Right lobe of liver (tissue), 6 donors: ENCODE measurements at regions not wholly inside any gene's neighbourhood (a gene's known extent, or its start where the extent isn't known, plus 50 kb on each side); places are given as distances from the start of the nearest gene placed in this dataset.

Source experiments
- ATAC-seq, 4 donors: fragments of 200-7000 bp; cut with Tn5 transposase; one replicate each; pipeline ENCODE4 v1.9.1; 2020; ENCODE audit warnings: mild to moderate bottlenecking in 4 of 4, moderate library complexity in 4 of 4
- DNase-seq, 3 donors: peaks; one replicate each; pipeline ENCODE4 v3.0.0-alpha.2; 2020
- H3K27ac ChIP-seq, 3 donors: fragments of 200-600 bp; one replicate each; pipeline ENCODE4 v1.8.0; 2022
- H3K27me3 ChIP-seq, 2 donors: fragments of 200-600 bp; one replicate each; pipeline ENCODE4 v1.8.0; 2022
- H3K36me3 ChIP-seq, 4 donors: fragments of 200-600 bp; sonication (generic) in 1 of 4; one replicate each; pipeline versions ENCODE4 v1.5.1 to v1.8.0; 2017 to 2022; ENCODE audit warnings: control low read depth in 1 of 4
- H3K4me1 ChIP-seq, 4 donors: fragments of 200-600 bp; sonication (generic) in 1 of 4; one replicate each; pipeline versions ENCODE4 v1.5.1 to v1.8.0; 2017 to 2022; ENCODE audit warnings: control low read depth in 1 of 4
- H3K4me3 ChIP-seq, 3 donors: fragments of 200-600 bp; one replicate each; pipeline ENCODE4 v1.8.0; 2022
- H3K9me3 ChIP-seq, 4 donors: fragments of 200-600 bp; sonication (generic) in 1 of 4; one replicate each; pipeline versions ENCODE4 v1.5.1 to v1.8.0; 2017 to 2022; ENCODE audit warnings: control low read depth in 1 of 4
- CTCF ChIP-seq, 4 donors: fragments of 200-600 bp in 3 of 4; fragments of 450-650 bp in 1 of 4; IDR thresholded peaks; one replicate each; pipeline versions ENCODE4 v1.5.1 to v1.8.0; 2016 to 2022; ENCODE audit warnings: antibody characterized with exemption in 4 of 4, mild to moderate bottlenecking in 2 of 4
- POLR2A ChIP-seq: fragments of 450-650 bp; IDR thresholded peaks from one replicate; pipeline ENCODE4 v1.6.1; 2017; ENCODE audit warnings: antibody characterized with exemption, mild to moderate bottlenecking
- WGBS: methylation state at CpG from one replicate; pipeline ENCODE4 v1.1.6; 2018; ENCODE audit warnings: low coverage, low lambda C conversion rate; ENCODE audit not compliant: insufficient coverage; ENCODE audit errors: missing lambda C conversion rate; 5-methylcytosine and 5-hydroxymethylcytosine counted together
- intact Hi-C, 2 donors: fragments of 100-400 bp; cut with DNase I; formaldehyde crosslinking; loops; one replicate each; pipeline versions ENCODE4 v1.11.2 to v1.14.1; 2022
- donor health status: DM: no; HTN: yes; CAD: no.
- donor health status: DM: no; HTN: no; CAD: no.
- donor health status: DM: no; HTN: no; CAD: no.
- donor health status: DM: no; HTN: yes; CAD: no.
- donor health status: DM: no; HTN: yes; CAD: no.

- intact Hi-C loops, result no loop called here
- Histone ChIP-seq H3K27ac (no peak overlapping the region), H3K4me1 (no peaks in the 10 kb centered on the region), H3K27me3 (no peaks in the 10 kb centered on the region), H3K4me3 (no peak overlapping the region), H3K9me3 (no peaks in the 10 kb centered on the region), H3K36me3 (no peaks in the 10 kb centered on the region)
- 70% methylated on average over 11 of the region's 11 CpGs for WGBS
- no peak for DNase-seq
- TF ChIP-seq POLR2A (no peak), CTCF (IDR thresholded peaks at IDR 0.05) (no peak)
- ATAC-seq, result no peak
Observed at GRCh38 chr2:164014068-164014731, 278.4 kb upstream of the FIGN start.

GRCh38 chr2:164012581-164012980 is 276.8 kb upstream of the FIGN start:
- TF ChIP-seq POLR2A (no peak), CTCF (IDR thresholded peaks at IDR 0.05) (no peak)
- no peaks in the 10 kb centered on the region for H3K36me3 ChIP-seq
- H3K9me3 ChIP-seq, result no peaks in the 10 kb centered on the region
- no peak for DNase-seq
- no peak overlapping the region for H3K27ac ChIP-seq
- no peak overlapping the region for H3K4me3 ChIP-seq
- H3K27me3 ChIP-seq, result no peaks in the 10 kb centered on the region
- no peak for ATAC-seq
- no peaks in the 10 kb centered on the region for H3K4me1 ChIP-seq
- 92% methylated on average over 3 of the region's 3 CpGs for WGBS
- intact Hi-C loops, result no loop called here

- Histone ChIP-seq H3K4me1 (no peaks in the 10 kb centered on the region), H3K4me3 (no peak overlapping the region), H3K27ac (no peak overlapping the region), H3K36me3 (no peaks in the 10 kb centered on the region), H3K9me3 (no peaks in the 10 kb centered on the region), H3K27me3 (no peaks in the 10 kb centered on the region)
- ATAC-seq (no peak), DNase-seq (no peak)
- WGBS, result 63% methylated on average over 7 of the region's 7 CpGs
- TF ChIP-seq POLR2A, result no peak
- TF ChIP-seq CTCF (IDR thresholded peaks at IDR 0.05), result no peak
- intact Hi-C loops, result no loop called here
Observed at GRCh38 chr2:164009756-164010337, 274.0 kb upstream of the FIGN start.

GRCh38 chr2:164008752-164009151 is 272.9 kb upstream of the FIGN start:
- no peaks in the 10 kb centered on the region for H3K4me1 ChIP-seq
- 44% methylated on average over 4 of the region's 4 CpGs for WGBS
- intact Hi-C loops, result no loop called here
- no peak for ATAC-seq
- H3K4me3 ChIP-seq, result no peak overlapping the region
- TF ChIP-seq POLR2A (no peak), CTCF (IDR thresholded peaks at IDR 0.05) (no peak)
- no peaks in the 10 kb centered on the region for H3K36me3 ChIP-seq
- no peak for DNase-seq
- H3K27ac ChIP-seq, result no peak overlapping the region
- H3K27me3 ChIP-seq, result no peaks in the 10 kb centered on the region
- no peaks in the 10 kb centered on the region for H3K9me3 ChIP-seq
